Vagina (tissue), 2 donors: ENCODE measurements at regions not wholly inside any gene's neighbourhood (a gene's known extent, or its start where the extent isn't known, plus 50 kb on each side); places are given as distances from the start of the nearest gene placed in this dataset.

ENCODE experiments used
- CTCF ChIP-seq, 3 experiments: fragments of 450-650 bp in 2 of 3; fragments of 200-600 bp in 1 of 3; sonication (generic) in 1 of 3; IDR thresholded peaks; one replicate each; pipeline ENCODE4 v1.5.1; 2017 to 2019; ENCODE audit warnings: antibody characterized with exemption in 3 of 3, mild to moderate bottlenecking in 2 of 3, moderate library complexity in 2 of 3
- POLR2AphosphoS5 ChIP-seq, 2 donors: sonication (generic); formaldehyde crosslinking; IDR thresholded peaks; one replicate each; pipeline ENCODE4 v1.9.0; 2017; ENCODE audit warnings: antibody characterized with exemption in 2 of 2, mild to moderate bottlenecking in 2 of 2, low read depth in 1 of 2; ENCODE audit not compliant: insufficient read depth in 1 of 2

GRCh38 chrX:40167850-40168479 is 70.2 kb upstream of the BCOR start:
- no peak for TF ChIP-seq CTCF (IDR thresholded peaks at IDR 0.05)
- TF ChIP-seq POLR2AphosphoS5 (IDR thresholded peaks at IDR 0.05; ENCODE audit: insufficient read depth in 1 of 2, low read depth in 1 of 2): peak in 1 of 2 donors; percentile 33
